LNCaP clone FGC (cell line): ENCODE measurements at regions not wholly inside any gene's neighbourhood (a gene's known extent, or its start where the extent isn't known, plus 50 kb on each side); places are given as distances from the start of the nearest gene placed in this dataset.

Experiments used
- DNase-seq: peaks from one replicate; pipeline ENCODE4 v3.0.0-alpha.2; 2011; ENCODE audit warnings: low read depth
- H3K4me3 ChIP-seq: 2 replicates; pipeline ENCODE4 v1.5.1; 2011; ENCODE audit warnings: mild to moderate bottlenecking, low read depth, low read length, control low read depth
- CTCF ChIP-seq: IDR thresholded peaks from 2 replicates; pipeline ENCODE4 v1.5.1; 2012; ENCODE audit warnings: mild to moderate bottlenecking; ENCODE audit not compliant: control insufficient read depth, insufficient read depth; ENCODE audit errors: extremely low read depth

GRCh38 chr5:73395256-73395655, 53.3 kb downstream of the FOXD1 start:
- DNase-seq, result no peak
- TF ChIP-seq CTCF, result no peak
- H3K4me3 ChIP-seq, result no peak overlapping the region

DNA sequence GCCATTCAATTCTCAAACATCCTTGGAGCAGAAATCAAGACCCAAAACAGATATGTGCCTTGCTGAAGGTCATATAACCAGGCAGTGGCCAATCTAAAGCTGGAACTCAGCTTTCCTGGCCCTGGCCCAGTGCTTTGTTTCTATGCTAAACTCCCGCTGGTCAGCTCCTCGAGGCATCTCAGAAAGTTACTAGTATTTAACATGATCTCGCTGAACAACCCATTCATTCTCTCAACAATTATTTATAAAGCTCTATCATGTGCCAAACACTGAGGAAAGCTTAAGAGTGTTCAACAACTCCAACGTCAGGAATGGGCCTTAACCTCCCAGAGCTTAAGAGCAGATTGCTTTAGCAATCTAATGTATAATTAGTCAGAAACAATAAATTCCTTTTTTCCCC, 54.0 kb downstream of the FOXD1 start:
- DNase-seq, result no peak
- no peak for TF ChIP-seq CTCF
- no peak overlapping the region for H3K4me3 ChIP-seq

DNA sequence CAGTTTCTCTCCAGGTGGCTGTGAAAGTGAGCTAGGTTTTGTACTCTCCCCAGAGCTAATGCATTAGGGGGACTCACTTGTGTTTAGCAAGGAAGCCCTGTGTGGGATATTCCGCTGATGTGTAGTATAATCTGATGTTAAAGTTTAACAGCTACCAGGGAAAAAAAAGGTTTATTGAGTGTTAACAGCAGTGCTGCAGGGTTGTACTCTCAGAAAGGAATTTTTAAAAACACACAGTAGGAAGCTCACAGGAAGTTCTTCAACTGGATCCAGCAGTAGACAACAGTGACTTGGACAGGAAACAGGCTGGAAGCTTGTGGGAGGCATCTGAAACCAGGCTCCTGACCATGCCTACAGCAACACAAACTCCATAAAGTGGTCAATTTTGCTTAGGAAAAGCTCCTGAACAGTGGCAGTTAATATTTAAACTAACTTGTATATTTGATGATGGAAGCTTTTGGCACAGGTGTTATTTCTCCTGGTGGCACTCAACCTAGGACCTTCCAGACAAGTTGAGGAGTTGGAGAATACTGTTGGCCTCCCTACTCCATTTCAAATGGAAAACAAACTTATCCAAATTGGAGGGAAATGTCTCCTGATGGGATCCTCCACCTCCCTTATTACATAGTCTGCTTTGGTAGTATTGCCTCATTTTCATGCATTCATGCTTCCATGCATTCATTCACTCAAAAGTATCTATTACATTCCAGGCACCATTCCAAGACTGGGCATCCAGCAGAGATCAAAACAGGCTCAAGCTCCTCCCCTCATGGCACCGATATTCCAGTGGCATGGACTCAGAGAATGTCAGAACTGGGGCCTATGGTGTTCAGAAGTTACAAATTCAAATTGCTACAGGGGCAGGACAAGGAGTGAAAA, 54.7 kb downstream of the FOXD1 start:
- DNase-seq, result no peak
- TF ChIP-seq CTCF, result no peak
- H3K4me3 ChIP-seq, result no peak overlapping the region

DNA sequence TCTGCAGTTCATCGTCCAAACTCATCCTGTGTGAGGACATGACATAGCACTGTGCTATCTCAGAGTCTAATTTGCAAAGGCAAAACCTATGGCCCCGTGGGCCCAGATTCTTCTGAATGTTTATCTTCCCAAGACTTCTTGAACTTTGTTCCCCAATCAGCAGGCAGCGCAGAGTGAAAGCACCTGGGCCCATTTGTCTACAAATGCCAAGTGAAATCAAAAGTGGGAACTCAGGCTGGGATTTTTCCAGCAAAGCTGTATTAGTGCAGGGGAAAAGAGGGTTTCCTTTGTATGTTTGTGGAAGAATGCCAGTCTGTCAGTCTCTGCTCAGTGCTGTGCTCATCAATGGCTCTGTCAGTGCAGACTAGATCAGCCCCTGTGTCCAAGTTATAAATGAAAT, 55.8 kb downstream of the FOXD1 start:
- no peak for DNase-seq
- no peak overlapping the region for H3K4me3 ChIP-seq
- TF ChIP-seq CTCF, result no peak

DNA sequence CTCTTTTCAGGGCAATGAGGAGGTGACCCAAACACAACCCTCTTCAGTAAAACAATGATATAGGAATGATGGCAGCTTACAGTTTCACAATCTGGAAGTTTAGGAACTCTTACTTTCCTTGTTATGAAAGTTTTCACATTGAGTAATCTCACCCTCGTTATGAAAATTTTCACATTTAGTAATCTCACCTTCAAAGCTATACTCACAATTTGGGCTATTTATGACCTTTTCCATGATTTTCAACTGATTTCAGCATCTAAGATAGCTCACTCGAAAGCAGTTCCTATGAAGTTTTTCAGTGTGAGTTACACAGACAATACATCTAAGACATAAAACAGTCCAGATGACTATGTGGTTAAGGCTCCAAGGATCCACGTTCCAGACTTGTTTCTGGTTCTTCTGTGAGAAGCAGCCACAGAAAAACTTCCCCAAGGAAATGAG, 57.1 kb downstream of the FOXD1 start:
- no peak overlapping the region for H3K4me3 ChIP-seq
- no peak for TF ChIP-seq CTCF
- no peak for DNase-seq

- no peak for TF ChIP-seq CTCF
- no peak for DNase-seq
- H3K4me3 ChIP-seq, result no peak overlapping the region
Observed at GRCh38 chr5:73390972-73391371, 57.6 kb downstream of the FOXD1 start.

- no peak for TF ChIP-seq CTCF
- DNase-seq, result no peak
- no peak overlapping the region for H3K4me3 ChIP-seq
Observed at GRCh38 chr5:73388740-73389139, 59.8 kb downstream of the FOXD1 start.
